Omental fat pad (tissue), 3 donors: ENCODE measurements at regions not wholly inside any gene's neighbourhood (a gene's known extent, or its start where the extent isn't known, plus 50 kb on each side); places are given as distances from the start of the nearest gene placed in this dataset.

Experiments
- ATAC-seq: fragments of 150-250 bp; one replicate; pipeline ENCODE4 v1.9.1; 2016; ENCODE audit warnings: mild to moderate bottlenecking, moderate library complexity; ENCODE audit not compliant: low FRiP score
- DNase-seq: peaks from one replicate; pipeline ENCODE4 v3.0.0-alpha.2; 2019; ENCODE audit warnings: low spot score
- TF ChIP-seq, protein P1 (sequence below), 3 donors: fragments of 450-650 bp; IDR thresholded peaks; one replicate each; pipeline ENCODE4 v1.5.1; 2016 to 2017; ENCODE audit warnings: antibody characterized with exemption in 3 of 3, mild to moderate bottlenecking in 3 of 3, moderate library complexity in 2 of 3

DNA sequence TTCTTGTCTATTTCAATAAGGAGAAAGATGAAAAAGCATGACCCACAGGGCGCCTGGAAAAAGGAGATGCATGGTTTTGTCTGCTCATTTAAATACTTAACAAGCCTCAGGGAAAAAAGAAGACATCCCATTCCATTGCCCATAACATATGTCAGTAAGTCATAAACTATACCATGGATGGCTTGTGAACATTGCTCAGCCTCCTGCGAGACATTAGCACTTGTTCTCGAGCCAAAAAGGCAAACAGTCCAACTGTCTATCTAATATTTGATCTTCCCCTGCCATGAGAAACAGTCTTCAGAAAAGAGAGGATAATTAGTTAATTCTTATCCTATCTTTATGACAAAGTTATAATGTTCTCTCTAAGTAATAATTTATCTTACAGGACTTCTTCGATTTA, 527.4 kb downstream of the HACE1 start:
- TF ChIP-seq, protein P1, sequence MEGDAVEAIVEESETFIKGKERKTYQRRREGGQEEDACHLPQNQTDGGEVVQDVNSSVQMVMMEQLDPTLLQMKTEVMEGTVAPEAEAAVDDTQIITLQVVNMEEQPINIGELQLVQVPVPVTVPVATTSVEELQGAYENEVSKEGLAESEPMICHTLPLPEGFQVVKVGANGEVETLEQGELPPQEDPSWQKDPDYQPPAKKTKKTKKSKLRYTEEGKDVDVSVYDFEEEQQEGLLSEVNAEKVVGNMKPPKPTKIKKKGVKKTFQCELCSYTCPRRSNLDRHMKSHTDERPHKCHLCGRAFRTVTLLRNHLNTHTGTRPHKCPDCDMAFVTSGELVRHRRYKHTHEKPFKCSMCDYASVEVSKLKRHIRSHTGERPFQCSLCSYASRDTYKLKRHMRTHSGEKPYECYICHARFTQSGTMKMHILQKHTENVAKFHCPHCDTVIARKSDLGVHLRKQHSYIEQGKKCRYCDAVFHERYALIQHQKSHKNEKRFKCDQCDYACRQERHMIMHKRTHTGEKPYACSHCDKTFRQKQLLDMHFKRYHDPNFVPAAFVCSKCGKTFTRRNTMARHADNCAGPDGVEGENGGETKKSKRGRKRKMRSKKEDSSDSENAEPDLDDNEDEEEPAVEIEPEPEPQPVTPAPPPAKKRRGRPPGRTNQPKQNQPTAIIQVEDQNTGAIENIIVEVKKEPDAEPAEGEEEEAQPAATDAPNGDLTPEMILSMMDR (IDR thresholded peaks at IDR 0.05) = no peak
- DNase-seq (no peak), ATAC-seq (no peak)

DNA sequence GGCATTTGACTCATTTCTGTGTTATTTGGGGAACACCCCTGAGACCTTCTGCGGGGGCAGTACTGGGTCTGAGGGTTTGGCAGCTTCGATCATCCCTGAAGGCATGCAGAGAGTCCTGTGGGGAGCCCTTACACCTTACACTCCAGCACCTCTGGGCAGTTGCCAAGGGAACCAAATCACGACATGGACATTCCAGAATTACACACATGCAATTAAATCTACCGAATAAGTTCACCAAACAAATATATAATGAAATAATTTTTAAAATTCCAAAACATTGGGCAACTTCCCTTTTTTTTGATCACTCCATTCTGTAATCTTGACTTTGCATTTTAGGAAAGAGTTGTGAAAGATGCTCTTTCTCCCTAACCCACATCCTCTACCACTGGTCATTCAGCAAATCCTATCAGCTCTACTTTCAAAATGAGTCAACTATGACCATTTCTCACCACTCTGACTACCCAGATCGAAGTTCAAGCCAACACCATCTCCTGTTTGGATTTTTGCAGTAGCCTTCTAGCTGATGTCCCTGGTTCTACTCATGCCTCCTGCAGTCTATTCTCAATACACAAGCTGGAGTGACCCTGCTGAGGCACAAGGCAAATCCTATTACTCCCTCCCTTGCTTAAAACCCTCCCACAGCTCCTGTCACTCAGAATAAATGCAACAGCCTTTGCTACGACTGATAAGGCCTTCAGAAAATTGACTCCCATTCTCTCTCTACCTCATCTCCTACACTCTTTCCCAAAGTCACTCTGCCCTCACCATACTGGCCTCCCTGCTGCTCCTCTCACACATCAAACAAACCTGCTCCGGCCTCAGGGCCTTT, 533.3 kb downstream of the HACE1 start:
- no peak for DNase-seq
- ATAC-seq = peak; percentile 79

DNA sequence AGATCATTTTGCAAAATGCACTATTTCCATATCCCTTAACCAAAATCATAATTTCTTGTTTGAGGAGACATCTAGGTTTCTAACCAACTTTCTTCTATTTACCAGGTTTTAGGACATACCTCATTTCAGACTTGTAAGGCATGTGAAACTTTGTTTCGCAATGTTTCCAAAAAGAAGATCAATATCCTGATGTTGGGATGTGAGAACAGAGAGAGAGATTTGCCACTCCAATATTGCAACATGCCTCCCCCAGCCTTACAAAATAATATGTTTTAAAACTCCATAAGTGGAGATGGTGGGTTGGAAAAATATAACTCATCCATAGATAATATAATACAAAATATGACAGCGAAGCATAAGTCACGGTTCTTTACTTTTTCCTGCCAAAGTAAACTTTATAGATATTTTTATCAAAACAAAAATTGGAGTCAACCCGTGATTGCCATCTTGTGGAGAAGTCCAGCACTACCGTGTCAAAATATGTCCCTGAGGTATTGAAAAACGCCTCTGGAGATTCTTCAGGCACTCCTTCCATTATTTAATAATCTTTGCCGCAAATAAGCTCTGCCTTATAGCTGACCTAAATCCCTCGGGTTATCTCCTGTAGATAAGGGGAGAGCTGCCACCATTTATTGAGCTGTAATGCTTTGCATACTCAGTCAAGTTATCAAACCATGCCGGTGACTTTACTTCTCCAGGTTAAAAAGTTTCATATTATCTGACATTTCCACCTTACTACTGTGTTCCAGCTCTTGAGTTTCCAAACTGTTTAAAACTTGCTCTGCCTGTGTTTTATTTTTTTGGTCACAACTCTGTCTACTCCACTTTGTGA, 534.2 kb downstream of the HACE1 start:
- ATAC-seq (no peak), DNase-seq (no peak)

More for the DNA sequence above, 533.3 kb downstream of the HACE1 start:
- TF ChIP-seq, protein P1 (IDR thresholded peaks at IDR 0.05) = no peak

DNA sequence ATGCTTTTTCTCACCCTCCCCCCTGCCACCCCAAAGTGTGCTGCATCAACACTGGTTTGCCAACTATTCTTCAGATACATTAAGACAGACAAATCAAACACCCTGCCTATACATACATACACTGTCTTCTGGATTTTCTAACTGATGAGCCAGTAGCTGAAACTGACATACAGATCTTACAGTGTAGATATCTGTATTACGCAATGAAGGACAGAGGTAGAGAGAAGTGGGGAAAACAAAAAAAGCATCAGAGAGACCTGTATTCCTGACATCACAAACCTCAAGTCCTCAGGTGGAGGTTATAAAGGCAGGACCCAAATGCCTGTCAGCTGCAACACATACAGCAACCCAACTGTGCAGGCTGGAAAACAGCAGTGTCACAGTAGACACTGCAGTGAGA, 535.4 kb downstream of the HACE1 start:
- TF ChIP-seq, protein P1 (IDR thresholded peaks at IDR 0.05) = no peak
- DNase-seq = no peak
- no peak for ATAC-seq

More for the DNA sequence above, 534.2 kb downstream of the HACE1 start:
- TF ChIP-seq, protein P1 (IDR thresholded peaks at IDR 0.05) = no peak

DNA sequence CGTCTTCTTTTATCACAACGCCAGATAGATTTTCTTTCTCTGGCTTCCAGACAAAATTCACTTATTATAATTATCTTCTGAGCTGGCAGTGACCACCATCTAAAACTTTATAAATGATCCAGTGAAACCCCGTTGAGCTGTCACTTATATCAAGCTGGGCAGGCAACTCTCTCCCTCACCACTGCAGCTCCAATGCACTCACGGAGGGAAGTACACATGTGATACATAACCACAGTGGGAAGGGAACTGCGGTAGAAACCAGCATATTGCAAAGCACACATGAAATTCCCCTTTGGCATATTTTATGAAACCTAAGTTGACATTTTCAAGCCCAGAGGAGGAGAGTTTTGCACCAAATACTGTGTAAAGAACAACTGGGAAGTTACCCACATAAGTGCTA, 536.9 kb downstream of the HACE1 start:
- no peak for DNase-seq
- TF ChIP-seq, protein P1 (IDR thresholded peaks at IDR 0.05) = no peak
- ATAC-seq = no peak

DNA sequence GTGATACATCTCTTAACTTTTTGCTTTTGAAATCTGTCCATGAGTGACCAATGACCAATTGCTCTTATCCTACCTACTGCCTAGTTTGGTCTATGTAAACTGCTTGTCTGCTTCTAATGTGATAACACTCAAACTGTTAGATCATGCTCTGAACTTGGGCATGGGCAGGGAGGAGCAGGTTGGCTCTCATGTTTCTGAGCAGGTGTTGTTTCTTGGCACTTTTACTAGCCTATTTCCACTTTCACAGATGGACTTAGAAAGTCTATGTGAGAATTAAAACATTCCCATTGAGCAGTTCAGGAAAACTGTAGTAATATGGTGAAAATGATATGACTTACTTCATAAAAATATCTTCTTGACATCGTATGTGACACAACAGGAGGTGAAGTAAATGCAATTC, 538.4 kb downstream of the HACE1 start:
- ATAC-seq = no peak

More for the DNA sequence above, 538.4 kb downstream of the HACE1 start:
- no peak for DNase-seq
- TF ChIP-seq, protein P1 (IDR thresholded peaks at IDR 0.05) = no peak
